Stomach (tissue), 8 donors: ENCODE measurements at regions not wholly inside any gene's neighbourhood (a gene's known extent, or its start where the extent isn't known, plus 50 kb on each side); places are given as distances from the start of the nearest gene placed in this dataset.

ENCODE experiments used
- DNase-seq, 2 donors: peaks; one replicate each; pipeline versions ENCODE4 v3.0.0 to v3.0.0-alpha.2; 2013 to 2019
- H3K27ac ChIP-seq, 5 donors: fragments of 200-600 bp in 4 of 5; sonication (generic) in 4 of 5; one replicate each; pipeline ENCODE4 v1.5.1; 2013 to 2019; ENCODE audit warnings: mild to moderate bottlenecking in 1 of 5, moderate library complexity in 1 of 5
- H3K27me3 ChIP-seq, 3 donors: fragments of 200-600 bp; sonication (generic); one replicate each; pipeline ENCODE4 v1.5.1; 2017 to 2019; ENCODE audit warnings: mixed run types in 1 of 3
- H3K36me3 ChIP-seq, 4 donors: fragments of 200-600 bp; sonication (generic); 1 replicate in 3 of 4; 2 replicates in 1 of 4; pipeline ENCODE4 v1.5.1; 2016 to 2019
- H3K4me1 ChIP-seq, 4 donors: fragments of 200-600 bp; sonication (generic); one replicate each; pipeline ENCODE4 v1.5.1; 2016 to 2019
- H3K4me3 ChIP-seq, 4 donors: fragments of 200-600 bp; sonication (generic) in 3 of 4; one replicate each; pipeline ENCODE4 v1.5.1; 2016 to 2019; ENCODE audit warnings: mild to moderate bottlenecking in 1 of 4
- H3K9me3 ChIP-seq, 4 donors: fragments of 200-600 bp; sonication (generic); one replicate each; pipeline ENCODE4 v1.5.1; 2016 to 2019
- EP300 ChIP-seq: sonication (generic); formaldehyde crosslinking; IDR thresholded peaks from one replicate; pipeline ENCODE4 v1.6.1; 2017; ENCODE audit warnings: antibody characterized with exemption
- POLR2A ChIP-seq, 4 donors: fragments of 450-650 bp; IDR thresholded peaks; one replicate each; pipeline ENCODE4 v1.6.1; 2016; ENCODE audit warnings: antibody characterized with exemption in 4 of 4, control low read depth in 2 of 4, mild to moderate bottlenecking in 1 of 4, moderate library complexity in 1 of 4
- POLR2AphosphoS5 ChIP-seq, 3 donors: sonication (generic); formaldehyde crosslinking; IDR thresholded peaks; one replicate each; pipeline ENCODE4 v1.6.1; 2016; ENCODE audit warnings: antibody characterized with exemption in 3 of 3
- WGBS, 5 donors: extraction: QIAGEN DNeasy Blood & Tissue Kit in 3 of 5; methylation state at CpG; one replicate each; pipeline versions ENCODE4 v1.1.5 to v1.1.7; 2013 to 2018; 5-methylcytosine and 5-hydroxymethylcytosine counted together
- intact Hi-C: fragments of 100-400 bp; cut with DNase I; formaldehyde crosslinking; loops from one replicate; pipeline ENCODE4 v1.15.1; 2023; ENCODE audit warnings: low total_unique reads
- TF ChIP-seq, protein P1 (sequence below), 7 experiments: fragments of 450-650 bp in 4 of 7; fragments of 200-600 bp in 3 of 7; sonication (generic) in 3 of 7; IDR thresholded peaks; one replicate each; pipeline ENCODE4 v1.5.1; 2016 to 2019; ENCODE audit warnings: antibody characterized with exemption in 7 of 7, control low read depth in 2 of 7, mild to moderate bottlenecking in 1 of 7
- donor health status: healthy with polysubstance abuse.
- donor health status: Bipolar disorder and iron deficiency.
- donor health status: healthy.

DNA sequence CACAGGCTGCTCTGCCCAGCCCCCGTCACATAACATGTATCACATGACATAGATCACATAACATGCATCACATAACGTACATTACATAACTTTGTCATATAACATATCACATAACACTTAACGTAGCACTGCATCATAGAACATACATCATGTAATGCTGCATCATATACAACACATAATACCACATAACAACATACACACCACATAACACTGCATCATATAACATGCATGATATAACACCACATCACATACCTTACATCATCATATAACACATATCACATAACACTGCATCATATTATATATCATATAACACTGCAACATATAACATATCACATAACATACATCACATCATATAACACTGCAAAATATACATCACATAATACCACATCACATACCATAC is 83.8 kb downstream of the AXIN2 start:
- no peak overlapping the region for H3K27ac ChIP-seq
- intact Hi-C loops = no loop called here
- no peak overlapping the region for H3K4me3 ChIP-seq
- WGBS, 5 donors = 91 to 97% (median 94%) methylated on average over 3 of the region's 3 CpGs
- TF ChIP-seq POLR2A (IDR thresholded peaks at IDR 0.05) = no peak
- no peak for TF ChIP-seq POLR2AphosphoS5 (IDR thresholded peaks at IDR 0.05)
- H3K4me1 ChIP-seq = peaks cover 0 to 7% (median 0%) of the 10 kb centered on the region in 4 donors
- no peaks in the 10 kb centered on the region for H3K36me3 ChIP-seq
- DNase-seq = no peak
- no peaks in the 10 kb centered on the region for H3K9me3 ChIP-seq
- H3K27me3 ChIP-seq = no peaks in the 10 kb centered on the region

DNA sequence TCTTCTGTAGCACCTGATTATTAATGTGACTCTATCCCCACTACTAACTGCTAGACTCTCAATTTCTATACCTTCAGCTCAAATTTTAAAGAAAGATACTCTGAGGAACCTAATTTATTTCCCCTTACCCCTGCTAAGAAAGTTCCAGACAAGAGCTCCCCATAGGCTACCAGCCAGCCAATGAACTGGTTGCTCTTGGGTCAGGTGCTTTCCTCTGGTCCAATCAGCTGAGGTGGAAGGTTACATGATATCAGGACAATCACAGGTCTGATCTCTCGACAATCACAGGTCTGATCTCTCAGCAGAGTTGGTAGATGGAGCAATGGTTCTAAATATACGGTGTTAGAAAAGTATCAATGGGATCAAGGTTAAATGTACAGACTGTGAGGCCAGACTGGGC is 86.8 kb downstream of the AXIN2 start:
- Histone ChIP-seq H3K4me3 (no peak overlapping the region), H3K36me3 (no peaks in the 10 kb centered on the region), H3K4me1 (peaks cover 0 to 14% (median 0%) of the 10 kb centered on the region in 4 donors), H3K27ac (no peak overlapping the region), H3K9me3 (no peaks in the 10 kb centered on the region), H3K27me3 (peaks cover 0 to 7% (median 0%) of the 10 kb centered on the region in 3 donors)
- TF ChIP-seq POLR2A (IDR thresholded peaks at IDR 0.05) = no peak
- no peak for TF ChIP-seq EP300
- no peak for TF ChIP-seq POLR2AphosphoS5 (IDR thresholded peaks at IDR 0.05)
- TF ChIP-seq, protein P1, sequence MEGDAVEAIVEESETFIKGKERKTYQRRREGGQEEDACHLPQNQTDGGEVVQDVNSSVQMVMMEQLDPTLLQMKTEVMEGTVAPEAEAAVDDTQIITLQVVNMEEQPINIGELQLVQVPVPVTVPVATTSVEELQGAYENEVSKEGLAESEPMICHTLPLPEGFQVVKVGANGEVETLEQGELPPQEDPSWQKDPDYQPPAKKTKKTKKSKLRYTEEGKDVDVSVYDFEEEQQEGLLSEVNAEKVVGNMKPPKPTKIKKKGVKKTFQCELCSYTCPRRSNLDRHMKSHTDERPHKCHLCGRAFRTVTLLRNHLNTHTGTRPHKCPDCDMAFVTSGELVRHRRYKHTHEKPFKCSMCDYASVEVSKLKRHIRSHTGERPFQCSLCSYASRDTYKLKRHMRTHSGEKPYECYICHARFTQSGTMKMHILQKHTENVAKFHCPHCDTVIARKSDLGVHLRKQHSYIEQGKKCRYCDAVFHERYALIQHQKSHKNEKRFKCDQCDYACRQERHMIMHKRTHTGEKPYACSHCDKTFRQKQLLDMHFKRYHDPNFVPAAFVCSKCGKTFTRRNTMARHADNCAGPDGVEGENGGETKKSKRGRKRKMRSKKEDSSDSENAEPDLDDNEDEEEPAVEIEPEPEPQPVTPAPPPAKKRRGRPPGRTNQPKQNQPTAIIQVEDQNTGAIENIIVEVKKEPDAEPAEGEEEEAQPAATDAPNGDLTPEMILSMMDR (IDR thresholded peaks at IDR 0.05) = no peak
- DNase-seq = no peak
- intact Hi-C loops = no loop called here
- WGBS, 5 donors = 52 to 80% (median 76%) methylated on average over 2 of the region's 2 CpGs

DNA sequence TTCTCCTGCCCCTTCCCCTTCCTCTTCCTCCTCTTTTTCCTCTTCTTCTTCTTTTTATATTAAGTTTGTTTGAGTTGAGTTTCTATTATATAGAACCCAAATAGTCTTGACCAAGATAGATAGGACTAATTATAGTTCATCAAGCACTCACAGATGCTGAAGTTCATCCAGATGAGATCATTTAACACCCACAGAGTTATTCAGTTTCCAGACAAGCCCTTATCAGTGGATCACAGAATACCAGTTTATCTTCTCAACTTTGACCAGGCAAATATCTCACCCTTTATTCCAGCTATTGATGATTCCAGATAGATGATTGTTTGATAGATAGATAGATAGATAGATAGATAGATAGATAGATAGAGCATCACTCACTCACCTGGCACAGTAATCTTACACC is 87.5 kb downstream of the AXIN2 start:
- H3K4me3 ChIP-seq = no peak overlapping the region
- H3K9me3 ChIP-seq = no peaks in the 10 kb centered on the region
- peaks cover 0 to 7% (median 0%) of the 10 kb centered on the region in 3 donors for H3K27me3 ChIP-seq
- no peak for DNase-seq
- intact Hi-C loops = no loop called here
- H3K36me3 ChIP-seq = no peaks in the 10 kb centered on the region
- peaks cover 0 to 14% (median 0%) of the 10 kb centered on the region in 4 donors for H3K4me1 ChIP-seq
- H3K27ac ChIP-seq = no peak overlapping the region
- TF ChIP-seq, protein P1 (IDR thresholded peaks at IDR 0.05) = no peak
- TF ChIP-seq POLR2A (IDR thresholded peaks at IDR 0.05) (no peak), POLR2AphosphoS5 (IDR thresholded peaks at IDR 0.05) (no peak), EP300 (no peak)

DNA sequence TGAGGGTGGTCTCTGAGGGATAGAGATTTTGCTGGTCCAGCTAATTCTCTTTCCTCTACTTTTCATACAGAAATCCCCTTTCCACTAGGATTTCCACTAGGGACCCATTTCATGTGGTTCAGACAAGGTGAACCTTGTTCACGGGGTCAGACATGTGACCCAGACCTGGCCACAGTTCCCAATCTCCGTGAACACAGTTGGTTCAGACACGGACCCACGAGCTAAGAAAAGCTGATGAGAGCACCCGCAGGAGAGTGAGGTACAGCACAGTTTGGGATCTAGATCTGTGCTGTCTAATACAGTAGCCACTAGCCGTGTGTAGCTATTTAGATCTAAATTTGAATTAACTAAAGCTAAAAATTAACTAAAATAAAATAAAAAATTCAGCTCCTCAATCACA is 88.1 kb downstream of the AXIN2 start:
- H3K4me3 ChIP-seq = no peak overlapping the region
- DNase-seq = no peak
- H3K4me1 ChIP-seq = peaks cover 0 to 14% (median 0%) of the 10 kb centered on the region in 4 donors
- WGBS, 5 donors = 73 to 84% (median 79%) methylated on average over 6 of the region's 6 CpGs
- H3K9me3 ChIP-seq = no peaks in the 10 kb centered on the region
- H3K27me3 ChIP-seq = peaks cover 0 to 7% (median 0%) of the 10 kb centered on the region in 3 donors
- TF ChIP-seq, protein P1 (IDR thresholded peaks at IDR 0.05) = no peak
- H3K36me3 ChIP-seq = no peaks in the 10 kb centered on the region
- H3K27ac ChIP-seq = peak overlapping the region in 1 of 5 donors; percentile 73
- intact Hi-C loops = no loop called here

DNA sequence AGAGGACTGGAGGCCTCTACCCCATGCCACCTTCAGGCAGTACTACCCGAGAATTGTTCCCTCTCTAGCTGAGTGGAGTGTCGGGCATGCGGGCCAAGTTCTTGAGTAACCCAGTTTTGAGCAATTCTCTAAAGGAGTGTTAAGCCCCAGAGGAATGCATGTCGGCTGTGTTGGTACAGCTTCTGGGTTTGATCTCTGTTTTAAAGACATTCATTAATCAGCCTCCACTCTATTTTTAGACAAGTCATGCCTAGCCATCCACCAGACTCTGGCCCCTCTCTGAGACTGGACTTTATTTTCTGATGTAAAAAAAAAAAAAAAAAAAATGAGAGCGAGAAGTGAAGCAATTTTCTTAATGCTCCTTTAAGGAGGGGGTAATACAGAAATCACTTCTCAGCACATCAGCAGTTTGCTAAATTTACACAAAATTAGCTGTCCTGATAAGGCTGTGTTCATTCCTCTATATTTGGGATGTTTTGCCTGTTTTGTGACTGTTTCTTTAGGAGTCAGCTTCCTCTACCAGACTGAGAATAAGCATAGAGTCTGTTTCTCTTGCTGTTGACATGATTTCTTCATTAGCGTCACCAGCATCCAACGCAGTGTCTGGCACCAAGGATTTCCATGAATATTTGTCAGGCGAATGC is 88.7 kb downstream of the AXIN2 start:
- no peak overlapping the region for H3K4me3 ChIP-seq
- TF ChIP-seq POLR2A (IDR thresholded peaks at IDR 0.05) (no peak), POLR2AphosphoS5 (IDR thresholded peaks at IDR 0.05) (peak; percentile 9 to 58 (median 29))
- H3K36me3 ChIP-seq = no peaks in the 10 kb centered on the region
- peaks cover 0 to 14% (median 0%) of the 10 kb centered on the region in 4 donors for H3K4me1 ChIP-seq
- H3K27ac ChIP-seq = peak overlapping the region in 2 of 5 donors; percentile 45 to 73
- 68 to 91% (median 75%) methylated on average over 8 of the region's 8 CpGs for WGBS, 5 donors
- intact Hi-C loops = no loop called here
- peaks cover 0 to 7% (median 0%) of the 10 kb centered on the region in 3 donors for H3K27me3 ChIP-seq
- no peaks in the 10 kb centered on the region for H3K9me3 ChIP-seq
- DNase-seq = peak in 1 of 2 donors; percentile 33
